Panc1 (cell line): ENCODE measurements at regions not wholly inside any gene's neighbourhood (a gene's known extent, or its start where the extent isn't known, plus 50 kb on each side); places are given as distances from the start of the nearest gene placed in this dataset.

ENCODE experiments used
- ATAC-seq: fragments of 200-7000 bp; cut with Tn5 transposase; 2 replicates; pipeline ENCODE4 v1.9.1; 2020; ENCODE audit warnings: mild to moderate bottlenecking, moderate library complexity
- BruUV-seq: library from RNA; stranded (reverse); fragments of 400-500 nt; replicated peaks from 2 replicates; lab custom pipeline; 2021; lab: Mats Ljungman, UMichigan
- CTCF ChIA-PET: fragments of 300-600 bp; sonication (Branson Sonifier 250); formaldehyde crosslinking; loops from one replicate; lab custom pipeline; 2022; ENCODE audit warnings: antibody characterized with exemption; lab: Charles Lee
- POLR2A ChIA-PET: fragments of 300-600 bp; sonication (Branson Sonifier 250); formaldehyde crosslinking; loops from one replicate; lab custom pipeline; 2022; ENCODE audit warnings: antibody characterized with exemption; lab: Charles Lee
- DNase-seq: peaks from one replicate; pipeline ENCODE4 v3.0.0-alpha.2; 2010; ENCODE audit warnings: low read depth, low spot score
- H3K27ac ChIP-seq: 2 replicates; pipeline ENCODE4 v1.5.1; 2011; ENCODE audit warnings: mild to moderate bottlenecking, low read length, inconsistent platforms
- H3K27me3 ChIP-seq: fragments of 200-500 bp; sonication (Bioruptor generic); 2 replicates; pipeline ENCODE4 v1.6.0; 2014; ENCODE audit warnings: low read length, inconsistent platforms; ENCODE audit not compliant: control insufficient read depth, insufficient read depth
- H3K36me3 ChIP-seq: fragments of 200-500 bp; sonication (Bioruptor generic); 2 replicates; pipeline ENCODE4 v1.5.1; 2014; ENCODE audit warnings: inconsistent platforms, mild to moderate bottlenecking, low read length, moderate library complexity; ENCODE audit not compliant: control insufficient read depth, insufficient read depth
- H3K4me1 ChIP-seq: 2 replicates; pipeline ENCODE4 v1.5.1; 2011; ENCODE audit warnings: inconsistent platforms, mild to moderate bottlenecking, low read length, moderate library complexity; ENCODE audit not compliant: control insufficient read depth, insufficient read depth
- H3K4me3 ChIP-seq, 2 experiments: 2 replicates each; pipeline ENCODE4 v1.5.1; 2011 to 2012; ENCODE audit warnings: low read depth in 2 of 2, low read length in 2 of 2, mild to moderate bottlenecking in 2 of 2, inconsistent platforms in 1 of 2, moderate library complexity in 1 of 2
- H3K9me3 ChIP-seq: fragments of 200-500 bp; sonication (Bioruptor generic); 2 replicates; pipeline ENCODE4 v1.5.1; 2014; ENCODE audit warnings: low read depth, mild to moderate bottlenecking, inconsistent platforms, low read length, moderate library complexity; ENCODE audit not compliant: control insufficient read depth, insufficient read depth
- POLR2AphosphoS5 ChIP-seq: IDR thresholded peaks from 2 replicates; pipeline ENCODE4 v1.6.1; 2012; ENCODE audit warnings: mild to moderate bottlenecking, low read depth, low read length, moderate library complexity
- SIN3A ChIP-seq: IDR thresholded peaks from 2 replicates; pipeline ENCODE4 v1.6.1; 2012; ENCODE audit warnings: low read depth, mild to moderate bottlenecking, low read length, moderate library complexity, borderline replicate concordance; ENCODE audit not compliant: insufficient read depth
- TCF7L2 ChIP-seq: IDR thresholded peaks from 2 replicates; pipeline ENCODE4 v1.6.1; 2011; ENCODE audit warnings: mild to moderate bottlenecking, low read depth, low read length, inconsistent platforms
- in situ Hi-C: cut with HindIII; loops from 2 replicates; pipeline ENCODE4 v1.10.0; 2016; ENCODE audit warnings: low sequenced_read_pairs, low pct_unique_long_range_greater_than_20kb
- intact Hi-C: fragments of 100-400 bp; cut with micrococcal nuclease; formaldehyde crosslinking; loops from one replicate; pipeline ENCODE4 v1.10.0; 2022; ENCODE audit not compliant: unreplicated experiment
- TF ChIP-seq, protein P1 (sequence below), 2 experiments: IDR thresholded peaks; 2 replicates each; pipeline ENCODE4 v1.6.1; 2011 to 2012; ENCODE audit warnings: low read depth in 2 of 2, control low read depth in 1 of 2, low read length in 1 of 2, mild to moderate bottlenecking in 1 of 2, moderate library complexity in 1 of 2; ENCODE audit not compliant: insufficient read depth in 1 of 2
- TF ChIP-seq, protein P2 (sequence below): fragments of 450-650 bp; IDR thresholded peaks from 2 replicates; pipeline ENCODE4 v1.5.1; 2017; ENCODE audit warnings: mild to moderate bottlenecking

DNA sequence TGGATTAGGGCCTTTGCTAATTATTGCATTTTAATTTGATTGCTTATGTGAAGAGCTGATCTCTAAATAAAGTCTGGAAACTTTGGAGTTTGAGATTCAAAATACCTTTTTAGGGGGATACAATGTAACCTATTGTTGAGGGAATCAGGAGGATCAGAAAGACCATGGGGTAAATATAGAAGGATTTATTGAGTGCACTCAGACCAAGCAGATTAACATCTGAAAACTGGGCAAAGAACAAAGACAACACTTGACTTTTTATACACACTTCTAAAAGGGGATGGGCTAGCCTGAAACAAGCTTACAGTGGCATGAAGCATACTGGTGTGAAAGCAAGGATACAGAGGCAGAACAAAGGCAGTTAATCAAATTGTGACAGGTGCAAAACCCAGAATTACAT, 174.3 kb downstream of the MRPS30 start:
- ChIA-PET POLR2A (no interaction called here), CTCF (no interaction called here)
- intact Hi-C loops (no loop called here), in situ Hi-C loops (no loop called here)
- Histone ChIP-seq H3K9me3 (no peaks in the 10 kb centered on the region), H3K27ac (no peak overlapping the region), H3K4me1 (no peaks in the 10 kb centered on the region), H3K27me3 (no peaks in the 10 kb centered on the region), H3K36me3 (no peaks in the 10 kb centered on the region), H3K4me3 (no peak overlapping the region)
- no peak for TF ChIP-seq SIN3A
- TF ChIP-seq, protein P1, sequence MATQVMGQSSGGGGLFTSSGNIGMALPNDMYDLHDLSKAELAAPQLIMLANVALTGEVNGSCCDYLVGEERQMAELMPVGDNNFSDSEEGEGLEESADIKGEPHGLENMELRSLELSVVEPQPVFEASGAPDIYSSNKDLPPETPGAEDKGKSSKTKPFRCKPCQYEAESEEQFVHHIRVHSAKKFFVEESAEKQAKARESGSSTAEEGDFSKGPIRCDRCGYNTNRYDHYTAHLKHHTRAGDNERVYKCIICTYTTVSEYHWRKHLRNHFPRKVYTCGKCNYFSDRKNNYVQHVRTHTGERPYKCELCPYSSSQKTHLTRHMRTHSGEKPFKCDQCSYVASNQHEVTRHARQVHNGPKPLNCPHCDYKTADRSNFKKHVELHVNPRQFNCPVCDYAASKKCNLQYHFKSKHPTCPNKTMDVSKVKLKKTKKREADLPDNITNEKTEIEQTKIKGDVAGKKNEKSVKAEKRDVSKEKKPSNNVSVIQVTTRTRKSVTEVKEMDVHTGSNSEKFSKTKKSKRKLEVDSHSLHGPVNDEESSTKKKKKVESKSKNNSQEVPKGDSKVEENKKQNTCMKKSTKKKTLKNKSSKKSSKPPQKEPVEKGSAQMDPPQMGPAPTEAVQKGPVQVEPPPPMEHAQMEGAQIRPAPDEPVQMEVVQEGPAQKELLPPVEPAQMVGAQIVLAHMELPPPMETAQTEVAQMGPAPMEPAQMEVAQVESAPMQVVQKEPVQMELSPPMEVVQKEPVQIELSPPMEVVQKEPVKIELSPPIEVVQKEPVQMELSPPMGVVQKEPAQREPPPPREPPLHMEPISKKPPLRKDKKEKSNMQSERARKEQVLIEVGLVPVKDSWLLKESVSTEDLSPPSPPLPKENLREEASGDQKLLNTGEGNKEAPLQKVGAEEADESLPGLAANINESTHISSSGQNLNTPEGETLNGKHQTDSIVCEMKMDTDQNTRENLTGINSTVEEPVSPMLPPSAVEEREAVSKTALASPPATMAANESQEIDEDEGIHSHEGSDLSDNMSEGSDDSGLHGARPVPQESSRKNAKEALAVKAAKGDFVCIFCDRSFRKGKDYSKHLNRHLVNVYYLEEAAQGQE (IDR thresholded peaks at IDR 0.05; ENCODE audit: insufficient read depth in 1 of 2, low read depth in 2 of 2, low read length in 1 of 2) = no peak
- TF ChIP-seq, protein P2, sequence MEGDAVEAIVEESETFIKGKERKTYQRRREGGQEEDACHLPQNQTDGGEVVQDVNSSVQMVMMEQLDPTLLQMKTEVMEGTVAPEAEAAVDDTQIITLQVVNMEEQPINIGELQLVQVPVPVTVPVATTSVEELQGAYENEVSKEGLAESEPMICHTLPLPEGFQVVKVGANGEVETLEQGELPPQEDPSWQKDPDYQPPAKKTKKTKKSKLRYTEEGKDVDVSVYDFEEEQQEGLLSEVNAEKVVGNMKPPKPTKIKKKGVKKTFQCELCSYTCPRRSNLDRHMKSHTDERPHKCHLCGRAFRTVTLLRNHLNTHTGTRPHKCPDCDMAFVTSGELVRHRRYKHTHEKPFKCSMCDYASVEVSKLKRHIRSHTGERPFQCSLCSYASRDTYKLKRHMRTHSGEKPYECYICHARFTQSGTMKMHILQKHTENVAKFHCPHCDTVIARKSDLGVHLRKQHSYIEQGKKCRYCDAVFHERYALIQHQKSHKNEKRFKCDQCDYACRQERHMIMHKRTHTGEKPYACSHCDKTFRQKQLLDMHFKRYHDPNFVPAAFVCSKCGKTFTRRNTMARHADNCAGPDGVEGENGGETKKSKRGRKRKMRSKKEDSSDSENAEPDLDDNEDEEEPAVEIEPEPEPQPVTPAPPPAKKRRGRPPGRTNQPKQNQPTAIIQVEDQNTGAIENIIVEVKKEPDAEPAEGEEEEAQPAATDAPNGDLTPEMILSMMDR = no peak
- no peak for TF ChIP-seq POLR2AphosphoS5
- TF ChIP-seq TCF7L2 = no peak
- ATAC-seq = no peak
- BruUV-seq = no TSS peak
- no peak for DNase-seq

DNA sequence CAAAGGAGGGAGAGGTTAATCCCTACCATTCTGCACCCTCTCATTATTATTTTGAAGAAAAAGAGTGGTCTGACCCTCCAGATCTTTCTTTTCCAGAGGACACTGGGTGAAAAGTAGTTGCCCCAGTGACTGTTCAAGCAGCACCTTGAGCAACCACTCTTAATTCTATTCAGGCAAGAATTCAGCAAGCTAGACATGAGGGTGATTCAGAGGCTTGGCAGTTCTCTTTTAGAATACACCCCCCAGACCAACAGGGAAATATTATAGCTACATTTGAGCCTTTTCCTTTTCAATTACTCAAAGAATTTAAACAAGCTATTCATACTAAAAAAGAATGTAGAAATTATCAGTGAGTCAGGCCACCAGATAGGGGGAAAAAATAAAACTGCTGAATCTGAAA, 178.3 kb downstream of the MRPS30 start:
- DNase-seq = no peak
- H3K4me3 ChIP-seq = no peak overlapping the region
- H3K9me3 ChIP-seq = no peaks in the 10 kb centered on the region
- TF ChIP-seq SIN3A (no peak), TCF7L2 (no peak)
- TF ChIP-seq, protein P1 (IDR thresholded peaks at IDR 0.05; ENCODE audit: insufficient read depth in 1 of 2, low read depth in 2 of 2, low read length in 1 of 2) = no peak
- BruUV-seq = no TSS peak
- in situ Hi-C loops (no loop called here), intact Hi-C loops (no loop called here)
- H3K36me3 ChIP-seq = no peaks in the 10 kb centered on the region
- no peaks in the 10 kb centered on the region for H3K27me3 ChIP-seq
- CTCF ChIA-PET = no interaction called here
- no peak overlapping the region for H3K27ac ChIP-seq
- no peaks in the 10 kb centered on the region for H3K4me1 ChIP-seq
- POLR2A ChIA-PET = no interaction called here
- no peak for ATAC-seq
